Subcutaneous abdominal adipose tissue (tissue), 5 donors: ENCODE measurements at regions not wholly inside any gene's neighbourhood (a gene's known extent, or its start where the extent isn't known, plus 50 kb on each side); places are given as distances from the start of the nearest gene placed in this dataset.

ENCODE experiments used
- H3K27ac ChIP-seq: one replicate; pipeline ENCODE4 v1.7.0; 2013; ENCODE audit warnings: low read depth, mild to moderate bottlenecking, inconsistent platforms, low read length, moderate library complexity
- H3K27me3 ChIP-seq, 5 donors: one replicate each; pipeline ENCODE4 v1.7.0; 2013; ENCODE audit warnings: low read length in 5 of 5, inconsistent platforms in 1 of 5; ENCODE audit not compliant: control insufficient read depth in 5 of 5, insufficient read depth in 4 of 5
- H3K36me3 ChIP-seq, 5 donors: one replicate each; pipeline ENCODE4 v1.7.0; 2013; ENCODE audit warnings: low read length in 5 of 5; ENCODE audit not compliant: control insufficient read depth in 5 of 5, insufficient read depth in 5 of 5
- H3K4me1 ChIP-seq, 5 donors: one replicate each; pipeline ENCODE4 v1.7.0; 2013; ENCODE audit warnings: low read length in 5 of 5, mild to moderate bottlenecking in 3 of 5, moderate library complexity in 1 of 5; ENCODE audit not compliant: control insufficient read depth in 5 of 5, insufficient read depth in 5 of 5
- H3K4me3 ChIP-seq, 5 donors: one replicate each; pipeline ENCODE4 v1.7.0; 2013; ENCODE audit warnings: low read length in 5 of 5, low read depth in 1 of 5
- H3K9ac ChIP-seq, 5 donors: one replicate each; pipeline ENCODE4 v1.7.0; 2013; ENCODE audit warnings: low read length in 5 of 5, mild to moderate bottlenecking in 4 of 5, moderate library complexity in 3 of 5
- H3K9me3 ChIP-seq, 5 donors: one replicate each; pipeline ENCODE4 v1.7.0; 2013; ENCODE audit warnings: low read length in 5 of 5; ENCODE audit not compliant: control insufficient read depth in 5 of 5
- donor health status: healthy.
- donor health status: healthy.
- donor health status: healthy.
- donor health status: healthy.
- donor health status: healthy.

DNA sequence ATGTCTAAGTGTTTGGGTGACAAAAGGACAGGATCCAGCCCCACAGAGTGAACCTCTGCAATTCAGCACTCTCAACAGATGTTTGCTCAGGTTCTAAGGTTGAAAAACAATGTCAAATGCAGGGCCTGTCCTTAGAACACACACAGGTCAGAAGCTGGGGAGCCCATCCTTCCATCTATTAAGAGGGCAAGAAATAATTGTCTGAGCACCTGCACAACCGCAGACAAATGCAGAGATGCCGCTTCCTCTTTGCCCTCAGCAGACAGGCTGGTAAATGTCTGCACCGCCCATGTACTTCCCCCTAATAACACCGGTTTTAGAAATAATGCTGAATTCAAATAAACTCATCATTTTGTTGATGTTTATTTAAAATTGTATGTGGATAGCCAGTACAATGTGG lies 414.5 kb upstream of the ADAMTS16 start:
- H3K9me3 ChIP-seq, result no peaks in the 10 kb centered on the region

DNA sequence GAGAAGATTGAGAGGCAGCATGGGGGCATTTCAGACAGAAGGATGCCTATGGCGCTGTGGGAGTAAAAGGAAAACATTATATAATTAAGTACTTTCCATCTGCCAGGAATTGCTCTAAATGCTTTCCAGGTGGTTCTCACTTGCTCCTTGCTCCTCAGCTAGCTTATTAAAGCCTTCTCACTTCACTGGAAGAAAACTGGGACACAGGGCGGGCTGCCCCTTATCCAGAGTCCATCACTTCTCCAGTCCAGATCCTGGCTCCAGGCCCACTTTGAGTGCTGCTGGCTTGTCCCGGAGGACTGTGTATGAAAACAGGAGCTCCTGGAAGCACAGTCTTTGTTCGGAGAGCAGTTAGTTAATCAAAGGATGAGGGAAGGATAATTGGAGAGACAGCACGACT lies 409.9 kb upstream of the ADAMTS16 start:
- Histone ChIP-seq H3K27ac (no peak overlapping the region), H3K4me1 (peaks cover 0 to 7% (median 5%) of the 10 kb centered on the region in 5 donors), H3K27me3 (no peaks in the 10 kb centered on the region), H3K4me3 (no peak overlapping the region), H3K9ac (no peak overlapping the region), H3K9me3 (no peaks in the 10 kb centered on the region), H3K36me3 (no peaks in the 10 kb centered on the region)

More for the DNA sequence above, 414.5 kb upstream of the ADAMTS16 start:
- Histone ChIP-seq H3K9ac (no peak overlapping the region), H3K27ac (no peak overlapping the region), H3K4me1 (peaks cover 0 to 8% (median 4%) of the 10 kb centered on the region in 5 donors), H3K36me3 (no peaks in the 10 kb centered on the region), H3K4me3 (no peak overlapping the region), H3K27me3 (no peaks in the 10 kb centered on the region)

DNA sequence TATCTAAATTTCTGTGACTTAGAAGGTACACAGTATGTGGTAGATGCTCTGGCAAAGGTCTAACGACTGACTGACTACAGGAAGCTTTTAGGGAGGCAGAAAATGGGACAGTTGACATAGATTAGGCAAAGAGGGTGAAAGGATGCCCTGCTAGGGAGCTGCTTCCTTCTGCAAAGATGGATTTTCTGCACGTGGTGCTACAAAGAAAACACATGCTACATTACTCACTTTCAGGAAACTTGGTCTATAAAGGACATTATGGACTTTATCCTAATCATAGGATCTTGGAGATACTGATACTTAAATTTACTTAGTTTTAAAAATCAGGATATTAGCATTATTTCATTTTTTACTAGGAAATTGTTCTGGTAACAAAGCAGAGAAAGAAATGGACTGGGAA lies 405.8 kb upstream of the ADAMTS16 start:
- Histone ChIP-seq H3K27me3 (no peaks in the 10 kb centered on the region), H3K36me3 (no peaks in the 10 kb centered on the region), H3K9ac (no peak overlapping the region), H3K9me3 (no peaks in the 10 kb centered on the region), H3K4me1 (peaks cover 0 to 7% (median 5%) of the 10 kb centered on the region in 5 donors), H3K27ac (no peak overlapping the region), H3K4me3 (no peak overlapping the region)

GRCh38 chr5:4735261-4735660 lies 404.9 kb upstream of the ADAMTS16 start:
- H3K27ac ChIP-seq, result no peak overlapping the region
- H3K9me3 ChIP-seq, result no peaks in the 10 kb centered on the region
- no peaks in the 10 kb centered on the region for H3K36me3 ChIP-seq
- H3K9ac ChIP-seq, result no peak overlapping the region
- H3K4me1 ChIP-seq, result peaks cover 0 to 10% (median 4%) of the 10 kb centered on the region in 5 donors
- no peaks in the 10 kb centered on the region for H3K27me3 ChIP-seq
- H3K4me3 ChIP-seq, result no peak overlapping the region

DNA sequence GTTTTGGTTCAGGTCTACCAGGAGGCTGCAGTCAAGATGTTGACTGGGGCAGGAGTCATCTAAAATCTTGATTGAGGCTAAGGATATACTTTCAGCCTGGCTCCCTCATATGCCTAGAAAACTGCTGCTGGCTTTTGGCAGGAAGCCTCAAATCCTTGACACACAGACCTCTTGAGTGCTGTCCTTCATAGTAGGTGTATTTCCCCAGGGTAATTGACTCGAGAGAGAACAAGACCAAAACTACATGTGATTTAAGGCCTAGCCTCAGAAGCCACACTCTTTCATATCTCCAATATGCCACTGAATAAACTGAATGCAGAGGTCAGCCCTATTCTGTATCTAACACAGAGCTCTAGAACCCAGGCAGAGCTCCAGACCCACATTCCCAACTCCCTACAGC lies 402.3 kb upstream of the ADAMTS16 start:
- Histone ChIP-seq H3K27me3 (no peaks in the 10 kb centered on the region), H3K4me1 (peaks cover 0 to 6% (median 0%) of the 10 kb centered on the region in 5 donors), H3K36me3 (no peaks in the 10 kb centered on the region), H3K9me3 (no peaks in the 10 kb centered on the region), H3K4me3 (no peak overlapping the region), H3K9ac (no peak overlapping the region), H3K27ac (no peak overlapping the region)

DNA sequence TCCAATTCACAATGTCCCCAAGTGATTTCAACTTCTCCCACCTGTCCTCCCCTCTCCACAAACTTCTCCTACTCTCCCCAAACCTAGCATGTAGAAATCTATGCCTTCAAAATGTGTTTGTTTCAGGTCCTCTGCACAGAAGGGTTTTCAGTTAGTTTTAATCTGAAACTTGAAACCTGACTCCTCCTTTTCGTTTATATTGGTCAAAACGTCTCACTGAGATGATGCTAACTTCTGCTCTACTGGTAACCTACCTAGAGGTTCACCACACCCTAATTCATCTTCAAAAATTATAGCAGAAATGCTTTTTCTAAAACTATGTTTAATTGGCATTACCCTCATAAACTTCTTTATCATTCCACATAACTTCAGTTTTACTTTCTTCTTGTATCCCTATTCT lies 401.8 kb upstream of the ADAMTS16 start:
- peaks cover 0 to 6% (median 0%) of the 10 kb centered on the region in 5 donors for H3K4me1 ChIP-seq

DNA sequence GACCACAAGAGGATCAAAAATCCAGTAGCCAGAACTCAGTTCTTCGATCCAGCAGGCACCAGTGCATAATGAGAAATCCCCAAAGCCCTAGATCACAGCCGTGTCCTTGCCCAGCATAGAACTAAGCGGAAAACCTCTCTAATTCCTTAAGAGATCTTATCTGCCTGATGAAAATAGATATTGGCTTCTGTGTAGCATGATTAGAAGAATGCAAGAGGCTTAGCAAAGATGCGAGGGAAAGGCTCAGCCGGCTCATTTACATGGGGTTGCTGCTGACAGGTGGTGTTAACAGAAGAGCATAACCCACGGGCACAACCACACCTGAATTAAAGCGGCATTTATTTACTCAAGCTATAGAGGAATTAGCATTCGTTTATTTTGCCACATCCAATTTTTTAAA lies 400.0 kb upstream of the ADAMTS16 start:
- no peak overlapping the region for H3K4me3 ChIP-seq
- H3K27me3 ChIP-seq, result no peaks in the 10 kb centered on the region
- peaks cover 0 to 4% (median 0%) of the 10 kb centered on the region in 5 donors for H3K9me3 ChIP-seq
- no peak overlapping the region for H3K27ac ChIP-seq
- peaks cover 0 to 6% (median 0%) of the 10 kb centered on the region in 5 donors for H3K4me1 ChIP-seq
- no peaks in the 10 kb centered on the region for H3K36me3 ChIP-seq
- no peak overlapping the region for H3K9ac ChIP-seq

More for the DNA sequence above, 401.8 kb upstream of the ADAMTS16 start:
- H3K27ac ChIP-seq, result no peak overlapping the region
- H3K27me3 ChIP-seq, result no peaks in the 10 kb centered on the region
- H3K4me3 ChIP-seq, result no peak overlapping the region
- H3K36me3 ChIP-seq, result no peaks in the 10 kb centered on the region
- no peaks in the 10 kb centered on the region for H3K9me3 ChIP-seq
- H3K9ac ChIP-seq, result no peak overlapping the region

GRCh38 chr5:4758550-4758949 lies 381.6 kb upstream of the ADAMTS16 start:
- no peaks in the 10 kb centered on the region for H3K27me3 ChIP-seq
- H3K36me3 ChIP-seq, result no peaks in the 10 kb centered on the region
- no peak overlapping the region for H3K4me3 ChIP-seq
- peaks cover 0 to 3% (median 0%) of the 10 kb centered on the region in 5 donors for H3K4me1 ChIP-seq
- no peak overlapping the region for H3K9ac ChIP-seq
- no peaks in the 10 kb centered on the region for H3K9me3 ChIP-seq
- no peak overlapping the region for H3K27ac ChIP-seq

GRCh38 chr5:4758996-4759395 lies 381.1 kb upstream of the ADAMTS16 start:
- no peak overlapping the region for H3K27ac ChIP-seq
- H3K4me3 ChIP-seq, result no peak overlapping the region
- H3K9me3 ChIP-seq, result no peaks in the 10 kb centered on the region
- H3K36me3 ChIP-seq, result no peaks in the 10 kb centered on the region
- H3K9ac ChIP-seq, result no peak overlapping the region
- no peaks in the 10 kb centered on the region for H3K27me3 ChIP-seq
- peaks cover 0 to 3% (median 0%) of the 10 kb centered on the region in 5 donors for H3K4me1 ChIP-seq

- Histone ChIP-seq H3K4me1 (peaks cover 0 to 3% (median 0%) of the 10 kb centered on the region in 5 donors), H3K9me3 (peaks cover 0 to 3% (median 0%) of the 10 kb centered on the region in 5 donors), H3K9ac (no peak overlapping the region), H3K4me3 (no peak overlapping the region), H3K27me3 (no peaks in the 10 kb centered on the region), H3K36me3 (no peaks in the 10 kb centered on the region), H3K27ac (no peak overlapping the region)
These were observed 377.8 kb upstream of the ADAMTS16 start for GRCh38 chr5:4762316-4762715.

DNA sequence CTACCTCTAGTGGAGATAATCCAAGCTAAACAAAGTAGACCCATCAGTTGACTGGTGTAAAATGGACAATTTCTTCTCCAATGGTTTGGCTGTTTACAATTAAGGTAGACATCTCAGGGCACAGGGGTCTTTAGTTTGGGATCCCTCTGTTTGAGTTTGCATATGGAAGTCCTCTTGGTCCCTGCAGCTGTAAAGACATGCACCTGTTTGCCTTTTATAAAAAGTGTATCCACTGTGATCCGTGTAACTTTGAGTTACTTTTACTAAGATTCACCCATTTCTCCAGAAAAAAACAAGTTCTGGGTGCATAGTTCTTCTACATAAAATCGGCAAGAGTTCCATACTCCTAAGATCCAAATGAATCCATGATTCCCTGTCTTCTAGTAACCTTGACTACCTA lies 374.7 kb upstream of the ADAMTS16 start:
- Histone ChIP-seq H3K27me3 (no peaks in the 10 kb centered on the region), H3K27ac (no peak overlapping the region), H3K4me1 (peaks cover 0 to 3% (median 0%) of the 10 kb centered on the region in 5 donors), H3K36me3 (no peaks in the 10 kb centered on the region), H3K9me3 (peaks cover 0 to 3% (median 0%) of the 10 kb centered on the region in 5 donors), H3K9ac (no peak overlapping the region), H3K4me3 (no peak overlapping the region)
